Glutamatergic neuron (in vitro differentiated cells): ENCODE measurements at regions not wholly inside any gene's neighbourhood (a gene's known extent, or its start where the extent isn't known, plus 50 kb on each side); places are given as distances from the start of the nearest gene placed in this dataset.

ENCODE experiments used
- DNase-seq: peaks from one replicate; pipeline ENCODE4 v3.0.0; 2022
- H3K27ac Mint-ChIP-seq: one replicate; pipeline ENCODE4 v1.8.0; 2020; ENCODE audit warnings: mild to moderate bottlenecking, mixed read lengths, inconsistent platforms; ENCODE audit not compliant: unreplicated experiment
- H3K27me3 Mint-ChIP-seq: one replicate; pipeline ENCODE4 v1.8.0; 2020; ENCODE audit warnings: mild to moderate bottlenecking, moderate library complexity, mixed read lengths, inconsistent platforms; ENCODE audit not compliant: unreplicated experiment
- H3K36me3 Mint-ChIP-seq: one replicate; pipeline ENCODE4 v1.8.0; 2020; ENCODE audit warnings: mild to moderate bottlenecking, mixed read lengths, inconsistent platforms; ENCODE audit not compliant: unreplicated experiment
- H3K4me1 Mint-ChIP-seq: one replicate; pipeline ENCODE4 v1.8.0; 2020; ENCODE audit warnings: mild to moderate bottlenecking, low read depth, mixed read lengths, inconsistent platforms; ENCODE audit not compliant: unreplicated experiment
- H3K4me3 Mint-ChIP-seq: one replicate; pipeline ENCODE4 v1.8.0; 2020; ENCODE audit warnings: mild to moderate bottlenecking, mixed read lengths, inconsistent platforms; ENCODE audit not compliant: unreplicated experiment
- H3K9me3 Mint-ChIP-seq: one replicate; pipeline ENCODE4 v1.8.0; 2020; ENCODE audit warnings: mild to moderate bottlenecking, moderate library complexity, mixed read lengths, inconsistent platforms; ENCODE audit not compliant: unreplicated experiment
- CTCF ChIP-seq: fragments of 200-600 bp; sonication (generic); IDR thresholded peaks from one replicate; pipeline ENCODE4 v1.5.0; 2021; ENCODE audit not compliant: partially characterized antibody, unreplicated experiment

GRCh38 chr5:164335837-164336236 is 830.4 kb downstream of the MAT2B start:
- no peak overlapping the region for H3K4me3 Mint-ChIP-seq
- no peak for DNase-seq
- TF ChIP-seq CTCF, result no peak
- no peak overlapping the region for H3K27ac Mint-ChIP-seq
- no peaks in the 10 kb centered on the region for H3K27me3 Mint-ChIP-seq
- peaks cover 11% of the 10 kb centered on the region for H3K4me1 Mint-ChIP-seq
- no peaks in the 10 kb centered on the region for H3K36me3 Mint-ChIP-seq
- H3K9me3 Mint-ChIP-seq, result no peaks in the 10 kb centered on the region

- Mint-ChIP-seq H3K27me3 (no peaks in the 10 kb centered on the region), H3K27ac (no peak overlapping the region), H3K4me1 (peaks cover 11% of the 10 kb centered on the region), H3K9me3 (no peaks in the 10 kb centered on the region), H3K4me3 (no peak overlapping the region), H3K36me3 (no peaks in the 10 kb centered on the region)
- no peak for TF ChIP-seq CTCF
- no peak for DNase-seq
These were observed 830.9 kb downstream of the MAT2B start for GRCh38 chr5:164336276-164336675.

GRCh38 chr5:164336906-164337305 is 831.5 kb downstream of the MAT2B start:
- no peaks in the 10 kb centered on the region for H3K27me3 Mint-ChIP-seq
- H3K9me3 Mint-ChIP-seq, result no peaks in the 10 kb centered on the region
- DNase-seq, result no peak
- H3K4me1 Mint-ChIP-seq, result peaks cover 11% of the 10 kb centered on the region
- H3K36me3 Mint-ChIP-seq, result no peaks in the 10 kb centered on the region
- no peak for TF ChIP-seq CTCF
- H3K27ac Mint-ChIP-seq, result no peak overlapping the region
- H3K4me3 Mint-ChIP-seq, result no peak overlapping the region

- H3K27me3 Mint-ChIP-seq, result no peaks in the 10 kb centered on the region
- DNase-seq, result no peak
- H3K27ac Mint-ChIP-seq, result no peak overlapping the region
- no peaks in the 10 kb centered on the region for H3K9me3 Mint-ChIP-seq
- H3K36me3 Mint-ChIP-seq, result no peaks in the 10 kb centered on the region
- peaks cover 8% of the 10 kb centered on the region for H3K4me1 Mint-ChIP-seq
- no peak for TF ChIP-seq CTCF
- H3K4me3 Mint-ChIP-seq, result no peak overlapping the region
These were observed 835.7 kb downstream of the MAT2B start for GRCh38 chr5:164341056-164341619.

- Mint-ChIP-seq H3K9me3 (no peaks in the 10 kb centered on the region), H3K4me1 (peaks cover 14% of the 10 kb centered on the region), H3K27ac (no peak overlapping the region), H3K36me3 (no peaks in the 10 kb centered on the region), H3K4me3 (no peak overlapping the region), H3K27me3 (no peaks in the 10 kb centered on the region)
- no peak for DNase-seq
- TF ChIP-seq CTCF, result no peak
These were observed 839.9 kb downstream of the MAT2B start for GRCh38 chr5:164345173-164345849.
